ENCODE measurements at regions not wholly inside any gene's neighbourhood (a gene's known extent, or its start where the extent isn't known, plus 50 kb on each side); places are given as distances from the start of the nearest gene placed in this dataset.

- no peaks in the 10 kb centered on the region for H3K36me3 ChIP-seq (ENCODE audit: control insufficient read depth in 2 of 2, insufficient read depth in 2 of 2, low read length in 2 of 2)
- no peak overlapping the region for H3K27ac ChIP-seq (ENCODE audit: low read length)
- no peak overlapping the region for H3K9ac ChIP-seq (ENCODE audit: low read length in 2 of 2)
- H3K27me3 ChIP-seq (ENCODE audit: control insufficient read depth in 1 of 2, insufficient read depth in 2 of 2, low read length in 2 of 2) = no peaks in the 10 kb centered on the region
- H3K4me3 ChIP-seq (ENCODE audit: low read length in 2 of 2) = no peak overlapping the region
- no peaks in the 10 kb centered on the region for H3K9me3 ChIP-seq (ENCODE audit: control insufficient read depth in 2 of 2, low read length in 2 of 2)
- H3K4me1 ChIP-seq (ENCODE audit: control insufficient read depth, insufficient read depth, low read length) = peaks cover 12% of the 10 kb centered on the region
Measured at GRCh38 chr21:43347461-43348169, 79.3 kb downstream of the SIK1 start.

GRCh38 chr21:43346551-43346950 lies 80.4 kb downstream of the SIK1 start:
- no peak overlapping the region for H3K27ac ChIP-seq (ENCODE audit: low read length)
- H3K36me3 ChIP-seq (ENCODE audit: control insufficient read depth in 2 of 2, insufficient read depth in 2 of 2, low read length in 2 of 2) = no peaks in the 10 kb centered on the region
- no peak overlapping the region for H3K9ac ChIP-seq (ENCODE audit: low read length in 2 of 2)
- H3K9me3 ChIP-seq (ENCODE audit: control insufficient read depth in 2 of 2, low read length in 2 of 2) = no peaks in the 10 kb centered on the region
- no peak overlapping the region for H3K4me3 ChIP-seq (ENCODE audit: low read length in 2 of 2)
- H3K4me1 ChIP-seq (ENCODE audit: control insufficient read depth, insufficient read depth, low read length) = peaks cover 12% of the 10 kb centered on the region
- H3K27me3 ChIP-seq (ENCODE audit: control insufficient read depth in 1 of 2, insufficient read depth in 2 of 2, low read length in 2 of 2) = no peaks in the 10 kb centered on the region

GRCh38 chr21:43345746-43346409 lies 81.1 kb downstream of the SIK1 start:
- no peak overlapping the region for H3K9ac ChIP-seq (ENCODE audit: low read length in 2 of 2)

GRCh38 chr21:43345046-43345745 lies 81.7 kb downstream of the SIK1 start:
- Histone ChIP-seq H3K27me3 (ENCODE audit: control insufficient read depth in 1 of 2, insufficient read depth in 2 of 2, low read length in 2 of 2) (peaks cover 0 to 1% of the 10 kb centered on the region in 2 donors), H3K4me1 (ENCODE audit: control insufficient read depth, insufficient read depth, low read length) (peaks cover 10% of the 10 kb centered on the region), H3K9me3 (ENCODE audit: control insufficient read depth in 2 of 2, low read length in 2 of 2) (no peaks in the 10 kb centered on the region), H3K27ac (ENCODE audit: low read length) (no peak overlapping the region), H3K36me3 (ENCODE audit: control insufficient read depth in 2 of 2, insufficient read depth in 2 of 2, low read length in 2 of 2) (no peaks in the 10 kb centered on the region), H3K9ac (ENCODE audit: low read length in 2 of 2) (no peak overlapping the region), H3K4me3 (ENCODE audit: low read length in 2 of 2) (no peak overlapping the region)

More at GRCh38 chr21:43345746-43346409, 81.1 kb downstream of the SIK1 start:
- Histone ChIP-seq H3K4me3 (ENCODE audit: low read length in 2 of 2) (no peak overlapping the region), H3K36me3 (ENCODE audit: control insufficient read depth in 2 of 2, insufficient read depth in 2 of 2, low read length in 2 of 2) (no peaks in the 10 kb centered on the region), H3K4me1 (ENCODE audit: control insufficient read depth, insufficient read depth, low read length) (peaks cover 10% of the 10 kb centered on the region), H3K27ac (ENCODE audit: low read length) (no peak overlapping the region), H3K9me3 (ENCODE audit: control insufficient read depth in 2 of 2, low read length in 2 of 2) (no peaks in the 10 kb centered on the region), H3K27me3 (ENCODE audit: control insufficient read depth in 1 of 2, insufficient read depth in 2 of 2, low read length in 2 of 2) (no peaks in the 10 kb centered on the region)

- H3K4me1 ChIP-seq (ENCODE audit: control insufficient read depth, insufficient read depth, low read length) = peaks cover 10% of the 10 kb centered on the region
- no peak overlapping the region for H3K27ac ChIP-seq (ENCODE audit: low read length)
- H3K27me3 ChIP-seq (ENCODE audit: control insufficient read depth in 1 of 2, insufficient read depth in 2 of 2, low read length in 2 of 2) = peaks cover 0 to 3% of the 10 kb centered on the region in 2 donors
- no peaks in the 10 kb centered on the region for H3K36me3 ChIP-seq (ENCODE audit: control insufficient read depth in 2 of 2, insufficient read depth in 2 of 2, low read length in 2 of 2)
- H3K4me3 ChIP-seq (ENCODE audit: low read length in 2 of 2) = peak overlapping the region; percentile 19 to 40
- no peak overlapping the region for H3K9ac ChIP-seq (ENCODE audit: low read length in 2 of 2)
- H3K9me3 ChIP-seq (ENCODE audit: control insufficient read depth in 2 of 2, low read length in 2 of 2) = no peaks in the 10 kb centered on the region
Measured at GRCh38 chr21:43343992-43344886, 82.7 kb downstream of the SIK1 start.

GRCh38 chr21:43343095-43343991 lies 83.6 kb downstream of the SIK1 start:
- H3K9me3 ChIP-seq (ENCODE audit: control insufficient read depth in 2 of 2, low read length in 2 of 2) = no peaks in the 10 kb centered on the region
- H3K9ac ChIP-seq (ENCODE audit: low read length in 2 of 2) = no peak overlapping the region
- peaks cover 0 to 3% of the 10 kb centered on the region in 2 donors for H3K27me3 ChIP-seq (ENCODE audit: control insufficient read depth in 1 of 2, insufficient read depth in 2 of 2, low read length in 2 of 2)
- peaks cover 10% of the 10 kb centered on the region for H3K4me1 ChIP-seq (ENCODE audit: control insufficient read depth, insufficient read depth, low read length)
- no peaks in the 10 kb centered on the region for H3K36me3 ChIP-seq (ENCODE audit: control insufficient read depth in 2 of 2, insufficient read depth in 2 of 2, low read length in 2 of 2)
- no peak overlapping the region for H3K27ac ChIP-seq (ENCODE audit: low read length)
- H3K4me3 ChIP-seq (ENCODE audit: low read length in 2 of 2) = no peak overlapping the region

GRCh38 chr21:43342301-43342881 lies 84.5 kb downstream of the SIK1 start:
- no peak overlapping the region for H3K4me3 ChIP-seq (ENCODE audit: low read length in 2 of 2)
- no peaks in the 10 kb centered on the region for H3K36me3 ChIP-seq (ENCODE audit: control insufficient read depth in 2 of 2, insufficient read depth in 2 of 2, low read length in 2 of 2)
- peaks cover 10% of the 10 kb centered on the region for H3K4me1 ChIP-seq (ENCODE audit: control insufficient read depth, insufficient read depth, low read length)
- H3K9me3 ChIP-seq (ENCODE audit: control insufficient read depth in 2 of 2, low read length in 2 of 2) = no peaks in the 10 kb centered on the region
- H3K27me3 ChIP-seq (ENCODE audit: control insufficient read depth in 1 of 2, insufficient read depth in 2 of 2, low read length in 2 of 2) = peaks cover 0 to 3% of the 10 kb centered on the region in 2 donors
- no peak overlapping the region for H3K9ac ChIP-seq (ENCODE audit: low read length in 2 of 2)
- H3K27ac ChIP-seq (ENCODE audit: low read length) = no peak overlapping the region

- no peak overlapping the region for H3K9ac ChIP-seq (ENCODE audit: low read length in 2 of 2)
- no peak overlapping the region for H3K27ac ChIP-seq (ENCODE audit: low read length)
Measured at GRCh38 chr21:43341378-43342161, 85.4 kb downstream of the SIK1 start.

More at GRCh38 chr21:43341378-43342161, 85.4 kb downstream of the SIK1 start:
- Histone ChIP-seq H3K4me1 (ENCODE audit: control insufficient read depth, insufficient read depth, low read length) (peaks cover 10% of the 10 kb centered on the region), H3K36me3 (ENCODE audit: control insufficient read depth in 2 of 2, insufficient read depth in 2 of 2, low read length in 2 of 2) (no peaks in the 10 kb centered on the region), H3K9me3 (ENCODE audit: control insufficient read depth in 2 of 2, low read length in 2 of 2) (no peaks in the 10 kb centered on the region), H3K4me3 (ENCODE audit: low read length in 2 of 2) (no peak overlapping the region), H3K27me3 (ENCODE audit: control insufficient read depth in 1 of 2, insufficient read depth in 2 of 2, low read length in 2 of 2) (peaks cover 0 to 3% of the 10 kb centered on the region in 2 donors)

Data from stomach smooth muscle (tissue), 2 donors.